Cardiac muscle cell (in vitro differentiated cells and primary cell): ENCODE measurements at regions not wholly inside any gene's neighbourhood (a gene's known extent, or its start where the extent isn't known, plus 50 kb on each side); places are given as distances from the start of the nearest gene placed in this dataset.

Source experiments
- DNase-seq, 2 donors: peaks; one replicate each; pipeline versions ENCODE4 v3.0.0 to v3.0.0-alpha.2; 2010 to 2017; ENCODE audit warnings: low read depth in 1 of 2, low spot score in 1 of 2
- H3K27ac ChIP-seq: fragments of 200-600 bp; sonication (generic); 2 replicates; pipeline ENCODE4 v1.5.1; 2016
- H3K27me3 ChIP-seq: fragments of 200-600 bp; sonication (generic); 2 replicates; pipeline ENCODE4 v1.6.0; 2016; ENCODE audit warnings: control low read depth
- H3K36me3 ChIP-seq: fragments of 200-600 bp; sonication (generic); 2 replicates; pipeline ENCODE4 v1.5.1; 2016; ENCODE audit warnings: control low read depth
- H3K4me1 ChIP-seq: fragments of 200-600 bp; sonication (generic); 2 replicates; pipeline ENCODE4 v1.8.1; 2017; ENCODE audit warnings: low read depth, mild to moderate bottlenecking, mixed run types
- H3K4me3 ChIP-seq: fragments of 200-600 bp; sonication (generic); 2 replicates; pipeline ENCODE4 v1.5.1; 2016; ENCODE audit warnings: mild to moderate bottlenecking
- H3K9me3 ChIP-seq: fragments of 200-600 bp; sonication (generic); 2 replicates; pipeline ENCODE4 v1.5.1; 2017; ENCODE audit warnings: low read depth, mild to moderate bottlenecking, control low read depth
- TF ChIP-seq, protein P1 (sequence below): IDR thresholded peaks from 2 replicates; pipeline ENCODE4 v1.5.1; 2012; ENCODE audit warnings: low read depth, mild to moderate bottlenecking, low read length

DNA sequence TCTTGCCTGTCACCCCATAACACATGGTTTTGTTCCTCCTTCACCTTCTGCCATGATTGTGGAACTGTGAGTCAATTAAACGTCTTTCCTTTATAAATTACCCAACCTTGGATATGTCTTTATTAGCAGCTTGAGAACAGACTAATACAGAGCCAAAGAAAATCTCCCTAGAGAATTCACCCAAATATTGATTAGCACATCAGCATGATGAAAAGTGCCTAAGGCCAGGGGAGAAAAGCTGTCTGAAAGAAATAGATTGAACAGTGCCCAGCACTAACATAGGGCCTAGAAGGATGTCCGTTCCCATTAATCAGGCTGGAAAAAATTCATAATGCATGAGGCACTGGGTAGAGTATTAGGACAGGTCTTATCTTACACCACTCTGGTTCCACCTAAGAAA lies 111.9 kb upstream of the CALN1 start:
- TF ChIP-seq, protein P1, sequence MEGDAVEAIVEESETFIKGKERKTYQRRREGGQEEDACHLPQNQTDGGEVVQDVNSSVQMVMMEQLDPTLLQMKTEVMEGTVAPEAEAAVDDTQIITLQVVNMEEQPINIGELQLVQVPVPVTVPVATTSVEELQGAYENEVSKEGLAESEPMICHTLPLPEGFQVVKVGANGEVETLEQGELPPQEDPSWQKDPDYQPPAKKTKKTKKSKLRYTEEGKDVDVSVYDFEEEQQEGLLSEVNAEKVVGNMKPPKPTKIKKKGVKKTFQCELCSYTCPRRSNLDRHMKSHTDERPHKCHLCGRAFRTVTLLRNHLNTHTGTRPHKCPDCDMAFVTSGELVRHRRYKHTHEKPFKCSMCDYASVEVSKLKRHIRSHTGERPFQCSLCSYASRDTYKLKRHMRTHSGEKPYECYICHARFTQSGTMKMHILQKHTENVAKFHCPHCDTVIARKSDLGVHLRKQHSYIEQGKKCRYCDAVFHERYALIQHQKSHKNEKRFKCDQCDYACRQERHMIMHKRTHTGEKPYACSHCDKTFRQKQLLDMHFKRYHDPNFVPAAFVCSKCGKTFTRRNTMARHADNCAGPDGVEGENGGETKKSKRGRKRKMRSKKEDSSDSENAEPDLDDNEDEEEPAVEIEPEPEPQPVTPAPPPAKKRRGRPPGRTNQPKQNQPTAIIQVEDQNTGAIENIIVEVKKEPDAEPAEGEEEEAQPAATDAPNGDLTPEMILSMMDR: no peak
- no peaks in the 10 kb centered on the region for H3K27me3 ChIP-seq

DNA sequence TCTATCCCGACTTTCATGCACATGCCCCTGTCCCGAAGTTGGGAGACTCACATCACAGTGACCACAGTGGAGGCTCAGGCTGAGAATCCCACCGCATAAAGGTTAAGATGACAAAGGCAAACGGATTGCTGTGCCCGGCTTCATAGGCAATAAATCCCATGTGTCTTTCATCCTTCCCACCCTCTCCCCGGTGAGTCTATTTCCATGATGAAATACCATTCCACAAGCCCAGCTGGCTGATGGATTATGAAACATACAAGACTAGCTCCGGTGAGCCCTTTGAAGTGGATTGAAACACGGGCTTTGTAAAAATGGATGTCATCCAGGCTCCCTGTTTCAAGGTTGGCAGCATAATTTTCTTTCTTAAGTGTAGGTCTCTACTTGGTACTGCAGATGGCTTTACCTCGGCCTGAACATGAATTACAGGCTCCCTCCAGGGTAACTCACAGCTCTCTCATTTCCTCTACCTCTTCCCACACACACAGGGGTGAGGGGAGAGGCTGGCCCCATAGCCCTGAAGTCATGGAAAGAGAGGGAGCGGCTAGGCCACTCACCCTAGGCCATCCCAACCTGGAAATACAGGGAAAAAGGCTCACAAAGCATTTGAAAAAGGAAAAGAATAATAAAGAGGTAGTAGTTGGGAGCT lies 92.0 kb upstream of the CALN1 start:
- Histone ChIP-seq H3K4me1 (no peaks in the 10 kb centered on the region), H3K27me3 (no peaks in the 10 kb centered on the region), H3K4me3 (no peak overlapping the region), H3K27ac (no peak overlapping the region), H3K36me3 (no peaks in the 10 kb centered on the region), H3K9me3 (no peaks in the 10 kb centered on the region)
- TF ChIP-seq, protein P1: no peak
- peak in 1 of 2 donors; percentile 7 for DNase-seq

More for the DNA sequence above, 111.9 kb upstream of the CALN1 start:
- DNase-seq: no peak
- Histone ChIP-seq H3K27ac (no peak overlapping the region), H3K36me3 (no peaks in the 10 kb centered on the region), H3K4me3 (no peak overlapping the region), H3K4me1 (no peaks in the 10 kb centered on the region), H3K9me3 (no peaks in the 10 kb centered on the region)

DNA sequence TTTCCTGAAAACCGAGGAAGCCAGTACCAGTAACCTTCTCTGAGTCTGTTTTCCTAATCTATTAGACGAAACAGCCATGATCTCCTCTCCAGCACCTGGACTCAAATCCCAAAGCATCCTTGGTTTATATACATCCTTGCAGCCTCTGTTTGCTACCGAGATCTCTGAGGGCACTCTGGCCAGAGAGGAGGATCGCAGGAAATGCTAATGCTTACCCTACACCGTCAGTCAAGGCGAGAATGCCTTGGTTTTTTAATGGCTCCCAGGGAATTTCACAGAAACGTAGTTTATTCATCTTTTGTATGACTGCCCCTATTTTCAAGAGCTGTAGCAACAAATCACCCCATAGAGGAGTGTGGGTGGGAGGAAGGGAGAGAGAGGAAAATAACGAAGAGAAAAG lies 91.5 kb upstream of the CALN1 start:
- Histone ChIP-seq H3K27me3 (no peaks in the 10 kb centered on the region), H3K36me3 (no peaks in the 10 kb centered on the region), H3K4me1 (no peaks in the 10 kb centered on the region), H3K4me3 (no peak overlapping the region), H3K9me3 (no peaks in the 10 kb centered on the region), H3K27ac (no peak overlapping the region)
- DNase-seq: no peak
- TF ChIP-seq, protein P1: no peak

DNA sequence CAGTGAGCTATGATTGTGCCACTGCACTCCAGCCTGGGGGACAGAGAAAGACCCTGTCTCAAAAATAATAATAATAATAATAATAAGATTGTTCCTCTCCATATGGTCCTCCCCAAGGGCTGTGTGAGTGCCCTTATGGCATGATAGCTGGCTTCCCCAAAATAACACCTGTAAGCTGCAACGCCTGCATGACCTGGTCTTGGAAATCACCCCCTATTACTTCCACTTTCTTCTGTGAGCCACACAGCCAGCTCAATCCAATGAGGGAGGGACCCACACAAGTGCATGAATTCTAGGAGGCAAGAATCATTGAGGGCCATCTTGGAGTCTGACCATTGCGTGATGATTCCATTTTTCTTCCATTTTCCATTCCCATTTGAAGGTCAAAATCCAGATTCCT lies 82.7 kb upstream of the CALN1 start:
- no peak overlapping the region for H3K4me3 ChIP-seq
- no peaks in the 10 kb centered on the region for H3K4me1 ChIP-seq
- H3K27me3 ChIP-seq: no peaks in the 10 kb centered on the region
- no peaks in the 10 kb centered on the region for H3K9me3 ChIP-seq
- H3K36me3 ChIP-seq: no peaks in the 10 kb centered on the region
- TF ChIP-seq, protein P1: no peak
- no peak for DNase-seq
- H3K27ac ChIP-seq: no peak overlapping the region

DNA sequence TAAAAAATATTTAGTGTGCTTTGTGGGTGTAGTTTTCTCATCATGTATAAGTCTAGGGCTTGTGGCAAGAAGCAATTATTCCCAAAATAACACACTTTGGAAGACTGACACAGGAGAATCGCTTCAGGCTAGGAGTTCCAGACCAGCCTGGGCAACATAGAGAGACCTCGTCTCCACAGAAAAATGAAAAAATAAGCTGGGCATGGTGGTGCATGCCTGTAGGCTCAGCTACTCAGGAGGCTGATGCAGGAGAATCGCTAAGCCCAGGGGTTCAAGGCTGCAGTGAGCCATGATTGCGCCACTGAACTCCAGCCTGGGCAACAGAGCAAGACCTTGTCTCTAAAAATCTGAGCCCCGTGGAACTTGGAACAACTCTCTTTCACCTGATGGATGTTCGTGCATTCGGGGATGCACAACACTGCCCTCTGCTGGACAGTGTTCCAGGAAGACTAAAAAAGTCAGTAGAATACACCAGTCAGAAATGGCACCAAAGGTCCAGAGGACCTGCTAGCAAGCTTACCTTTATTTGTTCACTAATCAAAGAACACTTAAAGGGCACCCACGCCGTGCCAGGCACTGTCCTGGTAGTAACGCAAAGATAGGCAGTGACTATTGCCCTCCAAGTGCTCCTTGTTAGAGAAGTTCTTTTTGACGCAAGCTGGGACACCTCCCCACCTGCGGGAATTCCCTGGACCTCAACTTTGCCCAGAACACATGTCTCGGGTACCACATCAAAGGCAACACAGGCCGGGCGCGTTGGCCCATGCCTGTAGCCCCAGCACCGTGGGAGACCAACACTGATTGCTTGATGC lies 81.9 kb upstream of the CALN1 start:
- Histone ChIP-seq H3K9me3 (no peaks in the 10 kb centered on the region), H3K27ac (no peak overlapping the region), H3K36me3 (no peaks in the 10 kb centered on the region), H3K4me1 (no peaks in the 10 kb centered on the region), H3K27me3 (no peaks in the 10 kb centered on the region), H3K4me3 (no peak overlapping the region)
- TF ChIP-seq, protein P1: peak; percentile 63
- peak; percentile 63 to 79 for DNase-seq
